Stimulated activated CD4-positive, alpha-beta T cell treated with anti-CD3 and anti-CD28 coated beads, Interleukin-4, amount 100 ng/mL, for 4 hours (primary cell): ENCODE measurements at regions not wholly inside any gene's neighbourhood (a gene's known extent, or its start where the extent isn't known, plus 50 kb on each side); places are given as distances from the start of the nearest gene placed in this dataset.
"Not testable (repeated sequence)": the region's sequence is repeated elsewhere in the genome, so short reads cannot be mapped to it uniquely, and the experiment has no call there.

Source experiments
- DNase-seq, 2 experiments: peaks; one replicate each; pipeline ENCODE4 v3.0.0-alpha.2; 2020

GRCh38 chr2:8253781-8254180, 428.1 kb upstream of the ID2 start:
- no peak for DNase-seq

- not testable (repeated sequence) for DNase-seq
Observed at GRCh38 chr2:8254214-8254613, 427.6 kb upstream of the ID2 start.

- no peak for DNase-seq
Observed at GRCh38 chr2:8254791-8255447, 426.9 kb upstream of the ID2 start.

GRCh38 chr2:8255448-8255800, 426.4 kb upstream of the ID2 start:
- DNase-seq: no peak

GRCh38 chr2:8256905-8257304, 425.0 kb upstream of the ID2 start:
- no peak for DNase-seq

- DNase-seq: no peak
Observed at GRCh38 chr2:8257502-8257901, 424.4 kb upstream of the ID2 start.

GRCh38 chr2:8258406-8258805, 423.4 kb upstream of the ID2 start:
- no peak for DNase-seq

GRCh38 chr2:8259106-8259840, 422.6 kb upstream of the ID2 start:
- DNase-seq: no peak

- DNase-seq: no peak
Observed at GRCh38 chr2:8259841-8260178, 422.0 kb upstream of the ID2 start.

- DNase-seq: no peak
Observed at GRCh38 chr2:8260213-8260612, 421.6 kb upstream of the ID2 start.

GRCh38 chr2:8263901-8264300, 418.0 kb upstream of the ID2 start:
- DNase-seq: no peak

- DNase-seq: no peak
Observed at GRCh38 chr2:8264981-8265380, 416.9 kb upstream of the ID2 start.

- DNase-seq: no peak
Observed at GRCh38 chr2:8265476-8266226, 416.2 kb upstream of the ID2 start.

GRCh38 chr2:8266563-8266962, 415.3 kb upstream of the ID2 start:
- no peak for DNase-seq

- no peak for DNase-seq
Observed at GRCh38 chr2:8267048-8267447, 414.8 kb upstream of the ID2 start.

GRCh38 chr2:8267721-8268120, 414.1 kb upstream of the ID2 start:
- DNase-seq: no peak

GRCh38 chr2:8268172-8268783, 413.6 kb upstream of the ID2 start:
- no peak for DNase-seq

GRCh38 chr2:8270699-8271098, 411.2 kb upstream of the ID2 start:
- DNase-seq: no peak

GRCh38 chr2:8271461-8271860, 410.4 kb upstream of the ID2 start:
- no peak for DNase-seq

GRCh38 chr2:8276026-8276425, 405.8 kb upstream of the ID2 start:
- no peak for DNase-seq

- DNase-seq: no peak
Observed at GRCh38 chr2:8277921-8278571, 403.8 kb upstream of the ID2 start.

GRCh38 chr2:8278709-8279354, 403.0 kb upstream of the ID2 start:
- DNase-seq: no peak

- no peak for DNase-seq
Observed at GRCh38 chr2:8279506-8279905, 402.4 kb upstream of the ID2 start.
